Adrenal gland (tissue), 9 donors: ENCODE measurements at regions not wholly inside any gene's neighbourhood (a gene's known extent, or its start where the extent isn't known, plus 50 kb on each side); places are given as distances from the start of the nearest gene placed in this dataset.

ENCODE experiments used
- DNase-seq, 7 donors: peaks; one replicate each; pipeline ENCODE4 v3.0.0-alpha.2; 2019 to 2020
- H3K27ac ChIP-seq, 5 donors: fragments of 200-600 bp; sonication (generic) in 4 of 5; 1 replicate in 3 of 5; 2 replicates in 2 of 5; pipeline versions ENCODE4 v1.5.1 to v1.8.0; 2016 to 2020; ENCODE audit warnings: mild to moderate bottlenecking in 1 of 5
- H3K27me3 ChIP-seq: fragments of 200-600 bp; 2 replicates; pipeline ENCODE4 v1.8.0; 2021
- H3K36me3 ChIP-seq, 2 donors: fragments of 200-600 bp; replicated peaks in 1 of 2; 1 replicate in 1 of 2; 2 replicates in 1 of 2; pipeline versions ENCODE4 v1.5.1 to v1.8.0; 2018 to 2022
- H3K4me1 ChIP-seq, 2 donors: fragments of 200-600 bp; replicated peaks in 1 of 2; 1 replicate in 1 of 2; 2 replicates in 1 of 2; pipeline versions ENCODE4 v1.5.1 to v1.8.0; 2018 to 2021
- H3K4me3 ChIP-seq, 4 donors: fragments of 200-600 bp; sonication (generic) in 3 of 4; one replicate each; pipeline ENCODE4 v1.5.1; 2016 to 2018
- H3K9me3 ChIP-seq, 3 donors: fragments of 200-600 bp; sonication (generic) in 1 of 3; replicated peaks in 1 of 3; 1 replicate in 2 of 3; 2 replicates in 1 of 3; pipeline versions ENCODE4 v1.5.1 to v1.8.0; 2016 to 2021
- CTCF ChIP-seq, 6 experiments: fragments of 450-650 bp in 4 of 6; fragments of 200-600 bp in 2 of 6; sonication (generic) in 1 of 6; IDR thresholded peaks; 1 replicate in 5 of 6; 2 replicates in 1 of 6; pipeline versions ENCODE4 v1.5.1 to v1.8.0; 2016 to 2021; ENCODE audit warnings: antibody characterized with exemption in 6 of 6, mild to moderate bottlenecking in 2 of 6, moderate library complexity in 1 of 6
- POLR2A ChIP-seq, 2 donors: fragments of 450-650 bp; IDR thresholded peaks; one replicate each; pipeline ENCODE4 v1.6.1; 2017; ENCODE audit warnings: antibody characterized with exemption in 2 of 2, mild to moderate bottlenecking in 2 of 2, moderate library complexity in 1 of 2
- WGBS, 4 donors: extraction: QIAGEN DNeasy Blood & Tissue Kit in 2 of 4; methylation state at CpG; one replicate each; pipeline versions ENCODE4 v1.1.5 to v1.1.7; 2013 to 2017; 5-methylcytosine and 5-hydroxymethylcytosine counted together
- intact Hi-C, 2 donors: fragments of 100-400 bp; cut with DNase I; formaldehyde crosslinking; loops; one replicate each; pipeline versions ENCODE4 v1.14.1 to v1.15.0; 2022 to 2023
- donor health status: healthy with polysubstance abuse.
- donor health status: Bipolar disorder and iron deficiency.
- donor health status: DM: yes; HTN: yes; CAD: no.
- donor health status: DM: no; HTN: no; CAD: no.
- donor health status: DM: no; HTN: no; CAD: no.

DNA sequence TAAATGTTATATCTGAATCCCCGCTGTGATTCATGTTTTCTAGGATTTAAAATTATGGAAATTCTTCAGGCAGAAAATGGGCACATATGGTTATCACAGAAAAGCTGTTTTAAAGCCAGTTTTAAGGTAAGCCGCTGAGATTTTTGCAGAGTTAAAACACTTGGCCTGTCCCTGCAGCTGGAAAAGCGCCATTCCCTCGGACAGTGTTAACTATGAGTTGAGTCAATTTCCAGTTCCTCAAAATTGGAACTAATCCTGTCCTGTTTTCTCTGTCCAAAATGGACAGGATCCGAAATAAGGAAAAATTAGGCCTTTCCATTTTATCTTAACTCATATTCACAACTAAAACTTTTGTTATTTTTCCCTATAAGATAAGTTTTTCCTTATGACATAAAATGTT lies 225.2 kb downstream of the SAMD5 start:
- H3K27me3 ChIP-seq, result no peaks in the 10 kb centered on the region
- no peak overlapping the region for H3K27ac ChIP-seq
- TF ChIP-seq CTCF (IDR thresholded peaks at IDR 0.05), result no peak
- no peak for TF ChIP-seq POLR2A (IDR thresholded peaks at IDR 0.05)
- no peak overlapping the region for H3K4me3 ChIP-seq
- DNase-seq, result no peak
- H3K4me1 ChIP-seq, result no peaks in the 10 kb centered on the region
- WGBS, 4 donors, result 79 to 90% (median 81%) methylated on average over 5 of the region's 5 CpGs
- intact Hi-C loops, result no loop called here
- H3K9me3 ChIP-seq, result no peaks in the 10 kb centered on the region
- H3K36me3 ChIP-seq, result no peaks in the 10 kb centered on the region

DNA sequence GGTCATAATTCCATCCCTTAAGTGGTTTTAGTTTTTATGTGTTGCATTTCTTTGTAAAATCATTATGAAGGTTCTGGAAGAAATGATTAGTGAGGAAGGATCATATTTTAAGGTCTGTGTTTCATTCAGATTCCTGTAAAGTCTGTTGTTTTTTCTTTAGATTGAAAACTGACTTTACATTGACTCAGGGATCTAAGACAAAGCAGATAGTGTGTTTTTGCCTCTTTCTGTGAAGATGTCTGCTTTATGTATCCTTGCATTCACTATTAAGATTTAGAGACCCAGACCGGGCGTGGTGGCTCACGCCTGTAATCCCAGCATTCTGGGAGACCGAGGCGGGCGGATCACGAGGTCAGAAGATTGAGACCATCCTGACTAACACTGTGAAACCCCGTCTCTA lies 225.7 kb downstream of the SAMD5 start:
- H3K4me3 ChIP-seq, result no peak overlapping the region
- H3K36me3 ChIP-seq, result no peaks in the 10 kb centered on the region
- no peak for DNase-seq
- TF ChIP-seq POLR2A (IDR thresholded peaks at IDR 0.05), result no peak
- TF ChIP-seq CTCF (IDR thresholded peaks at IDR 0.05), result no peak
- WGBS, 4 donors, result 81 to 96% (median 90%) methylated on average over 8 of the region's 8 CpGs
- H3K4me1 ChIP-seq, result no peaks in the 10 kb centered on the region
- H3K27me3 ChIP-seq, result no peaks in the 10 kb centered on the region
- H3K9me3 ChIP-seq, result no peaks in the 10 kb centered on the region
- intact Hi-C loops, result no loop called here
- no peak overlapping the region for H3K27ac ChIP-seq

GRCh38 chr6:147735924-147736323 lies 227.4 kb downstream of the SAMD5 start:
- Histone ChIP-seq H3K27me3 (no peaks in the 10 kb centered on the region), H3K4me1 (no peaks in the 10 kb centered on the region), H3K36me3 (no peaks in the 10 kb centered on the region), H3K9me3 (no peaks in the 10 kb centered on the region), H3K4me3 (no peak overlapping the region), H3K27ac (no peak overlapping the region)
- WGBS, 4 donors, result 68 to 79% (median 73%) methylated on average over 3 of the region's 3 CpGs
- TF ChIP-seq POLR2A (IDR thresholded peaks at IDR 0.05) (no peak), CTCF (IDR thresholded peaks at IDR 0.05) (no peak)
- no peak for DNase-seq
- intact Hi-C loops, result no loop called here

- Histone ChIP-seq H3K36me3 (no peaks in the 10 kb centered on the region), H3K9me3 (no peaks in the 10 kb centered on the region), H3K27me3 (no peaks in the 10 kb centered on the region), H3K27ac (no peak overlapping the region), H3K4me3 (no peak overlapping the region), H3K4me1 (no peaks in the 10 kb centered on the region)
- no peak for DNase-seq
- TF ChIP-seq POLR2A (IDR thresholded peaks at IDR 0.05) (no peak), CTCF (IDR thresholded peaks at IDR 0.05) (no peak)
- 83 to 90% (median 86%) methylated on average over 5 of the region's 5 CpGs for WGBS, 4 donors
- intact Hi-C loops, result no loop called here
Measured at GRCh38 chr6:147737115-147737514, 228.6 kb downstream of the SAMD5 start.
